ENCODE measurements at regions not wholly inside any gene's neighbourhood (a gene's known extent, or its start where the extent isn't known, plus 50 kb on each side); places are given as distances from the start of the nearest gene placed in this dataset.

- DNase-seq = no peak
- ATAC-seq = no peak
- TF ChIP-seq CTCF (IDR thresholded peaks at IDR 0.05) (no peak), POLR2A (IDR thresholded peaks at IDR 0.05) (no peak)
- Histone ChIP-seq H3K4me1 (no peaks in the 10 kb centered on the region), H3K4me3 (no peak overlapping the region), H3K36me3 (replicated peaks in 1 of 2; ENCODE audit: insufficient read depth in 1 of 2, low read depth in 2 of 2) (no peaks in the 10 kb centered on the region), H3K9me3 (no peaks in the 10 kb centered on the region), H3K27me3 (no peaks in the 10 kb centered on the region), H3K27ac (no peak overlapping the region)
- intact Hi-C loops (cut with DNase I) = no loop called here
- 81 to 90% methylated on average over 5 of the region's 5 CpGs for WGBS, 2 donors
Observed at GRCh38 chr1:221125976-221126375, 246.7 kb downstream of the HLX start.

- H3K9me3 ChIP-seq = no peaks in the 10 kb centered on the region
- no peak overlapping the region for H3K27ac ChIP-seq
- ATAC-seq (no peak), DNase-seq (no peak)
- no peaks in the 10 kb centered on the region for H3K27me3 ChIP-seq
- TF ChIP-seq CTCF (IDR thresholded peaks at IDR 0.05) (no peak), POLR2A (IDR thresholded peaks at IDR 0.05) (no peak)
- intact Hi-C loops (cut with DNase I) = no loop called here
- H3K4me3 ChIP-seq = no peak overlapping the region
- 26 to 43% methylated on average over 2 of the region's 2 CpGs for WGBS, 2 donors
- no peaks in the 10 kb centered on the region for H3K36me3 ChIP-seq (replicated peaks in 1 of 2; ENCODE audit: insufficient read depth in 1 of 2, low read depth in 2 of 2)
- no peaks in the 10 kb centered on the region for H3K4me1 ChIP-seq
Observed at GRCh38 chr1:221137666-221138065, 258.4 kb downstream of the HLX start.

GRCh38 chr1:221138516-221138915 lies 259.3 kb downstream of the HLX start:
- intact Hi-C loops (cut with DNase I) = no loop called here
- Histone ChIP-seq H3K4me3 (no peak overlapping the region), H3K27me3 (no peaks in the 10 kb centered on the region), H3K4me1 (no peaks in the 10 kb centered on the region), H3K9me3 (no peaks in the 10 kb centered on the region), H3K36me3 (replicated peaks in 1 of 2; ENCODE audit: insufficient read depth in 1 of 2, low read depth in 2 of 2) (no peaks in the 10 kb centered on the region), H3K27ac (no peak overlapping the region)
- DNase-seq (no peak), ATAC-seq (no peak)
- TF ChIP-seq CTCF (IDR thresholded peaks at IDR 0.05) (no peak), POLR2A (IDR thresholded peaks at IDR 0.05) (no peak)

GRCh38 chr1:221139991-221140390 lies 260.7 kb downstream of the HLX start:
- WGBS, 2 donors = 63 to 73% methylated on average over 1 of the region's 1 CpG
- H3K36me3 ChIP-seq (replicated peaks in 1 of 2; ENCODE audit: insufficient read depth in 1 of 2, low read depth in 2 of 2) = no peaks in the 10 kb centered on the region
- intact Hi-C loops (cut with DNase I) = no loop called here
- no peak for TF ChIP-seq POLR2A (IDR thresholded peaks at IDR 0.05)
- TF ChIP-seq CTCF (IDR thresholded peaks at IDR 0.05) = no peak
- no peak overlapping the region for H3K4me3 ChIP-seq
- H3K27ac ChIP-seq = no peak overlapping the region
- no peaks in the 10 kb centered on the region for H3K27me3 ChIP-seq
- no peak for DNase-seq
- H3K9me3 ChIP-seq = no peaks in the 10 kb centered on the region
- ATAC-seq = no peak
- no peaks in the 10 kb centered on the region for H3K4me1 ChIP-seq

GRCh38 chr1:221141096-221141495 lies 261.9 kb downstream of the HLX start:
- no peaks in the 10 kb centered on the region for H3K27me3 ChIP-seq
- intact Hi-C loops (cut with DNase I) = no loop called here
- H3K27ac ChIP-seq = no peak overlapping the region
- TF ChIP-seq POLR2A (IDR thresholded peaks at IDR 0.05) (no peak), CTCF (IDR thresholded peaks at IDR 0.05) (no peak)
- DNase-seq (no peak), ATAC-seq (no peak)
- 90 to 98% methylated on average over 2 of the region's 2 CpGs for WGBS, 2 donors
- no peaks in the 10 kb centered on the region for H3K36me3 ChIP-seq (replicated peaks in 1 of 2; ENCODE audit: insufficient read depth in 1 of 2, low read depth in 2 of 2)
- H3K4me1 ChIP-seq = no peaks in the 10 kb centered on the region
- no peaks in the 10 kb centered on the region for H3K9me3 ChIP-seq
- no peak overlapping the region for H3K4me3 ChIP-seq

All from body of pancreas (tissue), 4 donors.